ENCODE measurements at regions not wholly inside any gene's neighbourhood (a gene's known extent, or its start where the extent isn't known, plus 50 kb on each side); places are given as distances from the start of the nearest gene placed in this dataset.

DNA sequence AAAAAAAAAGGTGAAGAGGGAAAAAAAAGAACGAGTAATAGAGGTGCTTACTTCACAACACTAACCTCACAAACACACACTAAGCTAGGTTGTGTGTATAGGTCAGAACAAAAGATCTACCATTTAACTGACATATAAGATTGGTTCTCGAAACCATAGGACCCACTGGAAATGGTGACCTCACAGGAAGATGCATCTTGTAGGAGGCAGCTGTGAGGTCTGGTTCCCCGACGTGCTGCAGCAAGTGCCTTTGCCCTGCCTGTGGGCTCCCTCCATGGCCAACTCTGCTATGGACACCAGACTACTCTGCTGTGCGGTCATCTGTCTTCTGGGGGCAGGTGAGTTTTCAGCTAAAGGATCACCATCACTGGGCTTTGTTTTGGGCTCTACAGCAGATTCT is 133.8 kb upstream of the PRSS1 start:
- no peaks in the 10 kb centered on the region for H3F3A ChIP-seq (replicated peaks; ENCODE audit: low read depth)
- no peak overlapping the region for H3K4me3 ChIP-seq
- no peak overlapping the region for H3K27ac Mint-ChIP-seq
- no peak overlapping the region for H3K27ac ChIP-seq (ENCODE audit: low read depth)
- no peaks in the 10 kb centered on the region for H3K79me2 ChIP-seq (replicated peaks; ENCODE audit: insufficient read depth)
- H3K9me2 ChIP-seq (ENCODE audit: insufficient read depth), result no peaks in the 10 kb centered on the region
- no peak overlapping the region for H3K4me3 Mint-ChIP-seq
- no peak overlapping the region; the same call in 1 of the 2 replicates for H2AFZ ChIP-seq
- no peak for DNase-seq (ENCODE audit: low spot score)
- TF ChIP-seq EZH2phosphoT487 (IDR thresholded peaks at IDR 0.05; ENCODE audit: unreplicated experiment) (no peak), STAT1 (IDR thresholded peaks at IDR 0.05; ENCODE audit: unreplicated experiment) (no peak), EZH2 (IDR thresholded peaks at IDR 0.05; ENCODE audit: low read depth, unreplicated experiment) (no peak), POLR2AphosphoS5 (IDR thresholded peaks at IDR 0.05; ENCODE audit: low read depth) (no peak), ZNF114 (CRISPR knock-in tag; IDR thresholded peaks at IDR 0.05) (no peak), JUNB (IDR thresholded peaks at IDR 0.05; ENCODE audit: unreplicated experiment) (no peak), CREB1 (CRISPR knock-in tag; IDR thresholded peaks at IDR 0.05; ENCODE audit: low read depth) (no peak), ZNF331 (CRISPR knock-in tag; IDR thresholded peaks at IDR 0.05; ENCODE audit: low read depth) (no peak), NANOG (IDR thresholded peaks at IDR 0.05; ENCODE audit: borderline replicate concordance) (no peak)
- TF ChIP-seq, protein P1, sequence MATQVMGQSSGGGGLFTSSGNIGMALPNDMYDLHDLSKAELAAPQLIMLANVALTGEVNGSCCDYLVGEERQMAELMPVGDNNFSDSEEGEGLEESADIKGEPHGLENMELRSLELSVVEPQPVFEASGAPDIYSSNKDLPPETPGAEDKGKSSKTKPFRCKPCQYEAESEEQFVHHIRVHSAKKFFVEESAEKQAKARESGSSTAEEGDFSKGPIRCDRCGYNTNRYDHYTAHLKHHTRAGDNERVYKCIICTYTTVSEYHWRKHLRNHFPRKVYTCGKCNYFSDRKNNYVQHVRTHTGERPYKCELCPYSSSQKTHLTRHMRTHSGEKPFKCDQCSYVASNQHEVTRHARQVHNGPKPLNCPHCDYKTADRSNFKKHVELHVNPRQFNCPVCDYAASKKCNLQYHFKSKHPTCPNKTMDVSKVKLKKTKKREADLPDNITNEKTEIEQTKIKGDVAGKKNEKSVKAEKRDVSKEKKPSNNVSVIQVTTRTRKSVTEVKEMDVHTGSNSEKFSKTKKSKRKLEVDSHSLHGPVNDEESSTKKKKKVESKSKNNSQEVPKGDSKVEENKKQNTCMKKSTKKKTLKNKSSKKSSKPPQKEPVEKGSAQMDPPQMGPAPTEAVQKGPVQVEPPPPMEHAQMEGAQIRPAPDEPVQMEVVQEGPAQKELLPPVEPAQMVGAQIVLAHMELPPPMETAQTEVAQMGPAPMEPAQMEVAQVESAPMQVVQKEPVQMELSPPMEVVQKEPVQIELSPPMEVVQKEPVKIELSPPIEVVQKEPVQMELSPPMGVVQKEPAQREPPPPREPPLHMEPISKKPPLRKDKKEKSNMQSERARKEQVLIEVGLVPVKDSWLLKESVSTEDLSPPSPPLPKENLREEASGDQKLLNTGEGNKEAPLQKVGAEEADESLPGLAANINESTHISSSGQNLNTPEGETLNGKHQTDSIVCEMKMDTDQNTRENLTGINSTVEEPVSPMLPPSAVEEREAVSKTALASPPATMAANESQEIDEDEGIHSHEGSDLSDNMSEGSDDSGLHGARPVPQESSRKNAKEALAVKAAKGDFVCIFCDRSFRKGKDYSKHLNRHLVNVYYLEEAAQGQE (IDR thresholded peaks at IDR 0.05; ENCODE audit: unreplicated experiment), result no peak
- TF ChIP-seq, protein P2, sequence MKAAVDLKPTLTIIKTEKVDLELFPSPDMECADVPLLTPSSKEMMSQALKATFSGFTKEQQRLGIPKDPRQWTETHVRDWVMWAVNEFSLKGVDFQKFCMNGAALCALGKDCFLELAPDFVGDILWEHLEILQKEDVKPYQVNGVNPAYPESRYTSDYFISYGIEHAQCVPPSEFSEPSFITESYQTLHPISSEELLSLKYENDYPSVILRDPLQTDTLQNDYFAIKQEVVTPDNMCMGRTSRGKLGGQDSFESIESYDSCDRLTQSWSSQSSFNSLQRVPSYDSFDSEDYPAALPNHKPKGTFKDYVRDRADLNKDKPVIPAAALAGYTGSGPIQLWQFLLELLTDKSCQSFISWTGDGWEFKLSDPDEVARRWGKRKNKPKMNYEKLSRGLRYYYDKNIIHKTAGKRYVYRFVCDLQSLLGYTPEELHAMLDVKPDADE (IDR thresholded peaks at IDR 0.05), result no peak
- TF ChIP-seq, protein P3, sequence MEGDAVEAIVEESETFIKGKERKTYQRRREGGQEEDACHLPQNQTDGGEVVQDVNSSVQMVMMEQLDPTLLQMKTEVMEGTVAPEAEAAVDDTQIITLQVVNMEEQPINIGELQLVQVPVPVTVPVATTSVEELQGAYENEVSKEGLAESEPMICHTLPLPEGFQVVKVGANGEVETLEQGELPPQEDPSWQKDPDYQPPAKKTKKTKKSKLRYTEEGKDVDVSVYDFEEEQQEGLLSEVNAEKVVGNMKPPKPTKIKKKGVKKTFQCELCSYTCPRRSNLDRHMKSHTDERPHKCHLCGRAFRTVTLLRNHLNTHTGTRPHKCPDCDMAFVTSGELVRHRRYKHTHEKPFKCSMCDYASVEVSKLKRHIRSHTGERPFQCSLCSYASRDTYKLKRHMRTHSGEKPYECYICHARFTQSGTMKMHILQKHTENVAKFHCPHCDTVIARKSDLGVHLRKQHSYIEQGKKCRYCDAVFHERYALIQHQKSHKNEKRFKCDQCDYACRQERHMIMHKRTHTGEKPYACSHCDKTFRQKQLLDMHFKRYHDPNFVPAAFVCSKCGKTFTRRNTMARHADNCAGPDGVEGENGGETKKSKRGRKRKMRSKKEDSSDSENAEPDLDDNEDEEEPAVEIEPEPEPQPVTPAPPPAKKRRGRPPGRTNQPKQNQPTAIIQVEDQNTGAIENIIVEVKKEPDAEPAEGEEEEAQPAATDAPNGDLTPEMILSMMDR (conservative IDR thresholded peaks at IDR 0.05; ENCODE audit: low read depth in 2 of 2), result no peak
- TF ChIP-seq, protein P4, sequence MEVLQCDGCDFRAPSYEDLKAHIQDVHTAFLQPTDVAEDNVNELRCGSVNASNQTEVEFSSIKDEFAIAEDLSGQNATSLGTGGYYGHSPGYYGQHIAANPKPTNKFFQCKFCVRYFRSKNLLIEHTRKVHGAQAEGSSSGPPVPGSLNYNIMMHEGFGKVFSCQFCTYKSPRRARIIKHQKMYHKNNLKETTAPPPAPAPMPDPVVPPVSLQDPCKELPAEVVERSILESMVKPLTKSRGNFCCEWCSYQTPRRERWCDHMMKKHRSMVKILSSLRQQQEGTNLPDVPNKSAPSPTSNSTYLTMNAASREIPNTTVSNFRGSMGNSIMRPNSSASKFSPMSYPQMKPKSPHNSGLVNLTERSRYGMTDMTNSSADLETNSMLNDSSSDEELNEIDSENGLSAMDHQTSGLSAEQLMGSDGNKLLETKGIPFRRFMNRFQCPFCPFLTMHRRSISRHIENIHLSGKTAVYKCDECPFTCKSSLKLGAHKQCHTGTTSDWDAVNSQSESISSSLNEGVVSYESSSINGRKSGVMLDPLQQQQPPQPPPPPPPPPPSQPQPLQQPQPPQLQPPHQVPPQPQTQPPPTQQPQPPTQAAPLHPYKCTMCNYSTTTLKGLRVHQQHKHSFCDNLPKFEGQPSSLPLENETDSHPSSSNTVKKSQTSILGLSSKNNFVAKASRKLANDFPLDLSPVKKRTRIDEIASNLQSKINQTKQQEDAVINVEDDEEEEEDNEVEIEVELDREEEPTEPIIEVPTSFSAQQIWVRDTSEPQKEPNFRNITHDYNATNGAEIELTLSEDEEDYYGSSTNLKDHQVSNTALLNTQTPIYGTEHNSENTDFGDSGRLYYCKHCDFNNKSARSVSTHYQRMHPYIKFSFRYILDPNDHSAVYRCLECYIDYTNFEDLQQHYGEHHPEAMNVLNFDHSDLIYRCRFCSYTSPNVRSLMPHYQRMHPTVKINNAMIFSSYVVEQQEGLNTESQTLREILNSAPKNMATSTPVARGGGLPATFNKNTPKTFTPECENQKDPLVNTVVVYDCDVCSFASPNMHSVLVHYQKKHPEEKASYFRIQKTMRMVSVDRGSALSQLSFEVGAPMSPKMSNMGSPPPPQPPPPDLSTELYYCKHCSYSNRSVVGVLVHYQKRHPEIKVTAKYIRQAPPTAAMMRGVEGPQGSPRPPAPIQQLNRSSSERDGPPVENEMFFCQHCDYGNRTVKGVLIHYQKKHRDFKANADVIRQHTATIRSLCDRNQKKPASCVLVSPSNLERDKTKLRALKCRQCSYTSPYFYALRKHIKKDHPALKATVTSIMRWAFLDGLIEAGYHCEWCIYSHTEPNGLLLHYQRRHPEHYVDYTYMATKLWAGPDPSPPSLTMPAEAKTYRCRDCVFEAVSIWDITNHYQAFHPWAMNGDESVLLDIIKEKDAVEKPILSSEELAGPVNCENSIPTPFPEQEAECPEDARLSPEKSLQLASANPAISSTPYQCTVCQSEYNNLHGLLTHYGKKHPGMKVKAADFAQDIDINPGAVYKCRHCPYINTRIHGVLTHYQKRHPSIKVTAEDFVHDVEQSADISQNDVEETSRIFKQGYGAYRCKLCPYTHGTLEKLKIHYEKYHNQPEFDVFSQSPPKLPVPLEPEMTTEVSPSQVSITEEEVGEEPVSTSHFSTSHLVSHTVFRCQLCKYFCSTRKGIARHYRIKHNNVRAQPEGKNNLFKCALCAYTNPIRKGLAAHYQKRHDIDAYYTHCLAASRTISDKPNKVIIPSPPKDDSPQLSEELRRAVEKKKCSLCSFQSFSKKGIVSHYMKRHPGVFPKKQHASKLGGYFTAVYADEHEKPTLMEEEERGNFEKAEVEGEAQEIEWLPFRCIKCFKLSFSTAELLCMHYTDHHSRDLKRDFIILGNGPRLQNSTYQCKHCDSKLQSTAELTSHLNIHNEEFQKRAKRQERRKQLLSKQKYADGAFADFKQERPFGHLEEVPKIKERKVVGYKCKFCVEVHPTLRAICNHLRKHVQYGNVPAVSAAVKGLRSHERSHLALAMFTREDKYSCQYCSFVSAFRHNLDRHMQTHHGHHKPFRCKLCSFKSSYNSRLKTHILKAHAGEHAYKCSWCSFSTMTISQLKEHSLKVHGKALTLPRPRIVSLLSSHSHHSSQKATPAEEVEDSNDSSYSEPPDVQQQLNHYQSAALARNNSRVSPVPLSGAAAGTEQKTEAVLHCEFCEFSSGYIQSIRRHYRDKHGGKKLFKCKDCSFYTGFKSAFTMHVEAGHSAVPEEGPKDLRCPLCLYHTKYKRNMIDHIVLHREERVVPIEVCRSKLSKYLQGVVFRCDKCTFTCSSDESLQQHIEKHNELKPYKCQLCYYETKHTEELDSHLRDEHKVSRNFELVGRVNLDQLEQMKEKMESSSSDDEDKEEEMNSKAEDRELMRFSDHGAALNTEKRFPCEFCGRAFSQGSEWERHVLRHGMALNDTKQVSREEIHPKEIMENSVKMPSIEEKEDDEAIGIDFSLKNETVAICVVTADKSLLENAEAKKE (CRISPR knock-in tag; IDR thresholded peaks at IDR 0.05), result no peak
- ATAC-seq, result no peak
- peaks cover 5% of the 10 kb centered on the region; the same call in 2 of the 3 replicates for H3K4me1 Mint-ChIP-seq
- H3K4me1 ChIP-seq (ENCODE audit: insufficient read depth), result peaks cover 5% of the 10 kb centered on the region
- H3K36me3 Mint-ChIP-seq (ENCODE audit: low read depth), result no peaks in the 10 kb centered on the region
- no peak overlapping the region for H3K4me2 ChIP-seq
- no peaks in the 10 kb centered on the region for H4K20me1 ChIP-seq (replicated peaks; ENCODE audit: insufficient read depth)
- no peaks in the 10 kb centered on the region for H3K27me3 ChIP-seq (ENCODE audit: insufficient read depth)
- H3K9me3 Mint-ChIP-seq, result no peaks in the 10 kb centered on the region
- no peaks in the 10 kb centered on the region for H3K36me3 ChIP-seq (ENCODE audit: insufficient read depth)
- no peaks in the 10 kb centered on the region for H3K27me3 Mint-ChIP-seq (ENCODE audit: insufficient read depth, low read depth, poor library complexity)

Measured in GM23338 (cell line).